ENCODE measurements at regions not wholly inside any gene's neighbourhood (a gene's known extent, or its start where the extent isn't known, plus 50 kb on each side); places are given as distances from the start of the nearest gene placed in this dataset.
A peak's percentile ranks its signal among the peaks of the same experiment; 100 is the strongest.
"Not testable (repeated sequence)": the region's sequence is repeated elsewhere in the genome, so short reads cannot be mapped to it uniquely, and the experiment has no call there.

DNA sequence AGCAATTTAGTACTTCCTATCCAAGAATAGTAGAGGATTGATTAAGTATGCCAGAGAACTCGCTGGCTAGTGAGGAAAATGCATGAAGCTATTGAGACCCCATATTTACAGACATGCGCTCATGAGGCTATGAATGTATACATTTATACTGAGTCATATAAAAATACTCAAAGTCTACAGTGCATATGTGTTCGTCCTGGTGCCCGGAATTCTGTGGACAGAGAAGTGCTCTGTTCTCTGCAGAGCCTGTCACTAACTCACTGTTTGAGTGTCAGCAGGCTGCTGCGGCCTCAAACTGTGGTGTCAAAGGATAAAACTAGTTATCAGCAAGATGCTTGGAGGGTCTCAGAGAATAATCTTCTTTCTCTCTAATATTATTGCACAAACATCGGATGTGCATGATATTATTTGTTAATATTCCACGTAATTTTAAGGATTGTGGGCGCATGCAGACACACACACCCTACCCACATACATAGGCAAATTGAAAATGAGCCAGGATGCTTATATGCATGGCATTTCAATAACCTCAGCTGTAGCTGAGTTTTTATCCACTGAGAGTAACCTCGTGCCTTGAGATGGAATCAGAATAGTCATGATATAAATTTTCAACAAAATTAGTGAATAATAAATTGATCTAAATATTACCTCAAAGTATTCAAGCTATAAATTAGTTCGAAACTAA is 50.0 kb upstream of the TSC22D2 start:
- no peak for DNase-seq

- no peak for DNase-seq
Measured at GRCh38 chr3:150357140-150357539, 51.0 kb upstream of the TSC22D2 start.

- DNase-seq: no peak
Measured at GRCh38 chr3:150355574-150355973, 52.5 kb upstream of the TSC22D2 start.

DNA sequence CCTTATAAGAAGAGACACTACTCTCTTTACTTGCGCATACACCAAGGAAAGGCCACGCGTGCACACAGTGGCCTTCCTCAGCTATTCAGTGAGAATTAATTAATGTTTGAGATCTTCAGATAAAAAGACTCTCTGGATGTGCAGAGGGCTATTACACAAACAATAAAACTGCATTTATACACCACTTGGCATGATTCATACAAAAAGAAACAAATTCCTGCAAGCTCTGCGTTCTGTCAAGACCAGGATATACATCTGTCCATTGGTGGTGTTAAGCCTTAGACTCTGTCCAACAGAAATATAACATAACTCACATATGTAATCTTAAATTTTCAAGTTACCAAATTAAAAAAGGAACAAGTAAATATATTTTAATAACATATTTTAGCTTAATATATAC is 55.2 kb upstream of the TSC22D2 start:
- DNase-seq: no peak

GRCh38 chr3:150351398-150351797 is 56.7 kb upstream of the TSC22D2 start:
- DNase-seq: no peak

DNA sequence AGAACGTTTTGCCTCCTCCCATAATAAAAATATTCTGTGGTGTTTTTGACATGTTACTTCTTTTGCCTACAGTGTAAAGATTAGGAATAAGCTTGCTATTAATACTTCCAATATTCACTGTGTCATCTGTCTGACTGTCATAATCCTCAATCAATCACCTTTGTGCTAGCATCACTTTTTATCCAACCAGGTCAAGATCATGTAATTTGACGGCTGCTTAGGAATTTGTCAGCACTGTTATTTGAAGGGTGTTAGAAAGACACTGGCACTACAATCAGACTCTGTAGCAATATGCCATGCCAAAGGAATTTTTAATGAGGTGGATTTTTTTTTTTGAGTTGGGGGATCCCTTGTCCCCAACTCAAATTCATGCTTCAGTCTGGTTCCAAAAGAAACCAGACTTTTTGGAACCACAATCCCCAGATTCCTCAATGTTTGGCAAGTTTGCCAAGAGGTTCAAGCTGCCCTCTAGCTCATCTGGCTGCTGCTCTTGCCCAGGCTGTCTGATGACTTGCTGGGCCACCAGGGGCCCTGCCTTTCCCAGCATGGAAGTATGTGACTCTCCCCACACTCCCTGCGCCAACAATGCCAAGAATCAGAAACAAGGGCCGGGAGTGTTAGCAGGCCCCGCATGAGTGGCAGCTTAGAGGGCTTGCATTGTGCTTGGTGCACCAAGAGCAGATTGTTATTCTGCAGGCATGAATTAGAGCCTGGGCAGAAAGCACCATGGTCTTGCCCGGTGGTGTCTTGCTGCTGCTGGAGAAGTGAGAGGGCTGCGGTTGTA is 58.6 kb upstream of the TSC22D2 start:
- DNase-seq: no peak

DNA sequence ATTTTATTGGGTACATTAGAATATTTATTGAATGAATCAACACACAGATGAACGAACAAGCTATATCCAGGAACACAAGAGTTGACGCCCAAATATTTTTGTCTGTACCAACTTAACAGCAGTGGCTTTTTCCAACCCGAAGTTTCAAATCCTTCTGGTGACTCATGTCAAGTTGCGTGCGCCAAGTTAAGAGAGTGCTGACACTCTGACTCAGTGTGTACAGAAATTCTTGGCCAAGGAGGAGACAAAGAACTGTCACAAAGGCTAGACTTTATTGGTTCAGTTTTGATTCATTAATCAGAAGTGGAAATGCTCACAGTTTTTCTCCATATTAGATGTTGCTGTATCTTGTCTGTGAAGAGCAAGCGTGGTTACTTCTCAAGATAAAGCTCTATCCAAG is 59.6 kb upstream of the TSC22D2 start:
- DNase-seq: peak; percentile 6

- no peak for DNase-seq
Measured at GRCh38 chr3:150346981-150347863, 60.9 kb upstream of the TSC22D2 start.

DNA sequence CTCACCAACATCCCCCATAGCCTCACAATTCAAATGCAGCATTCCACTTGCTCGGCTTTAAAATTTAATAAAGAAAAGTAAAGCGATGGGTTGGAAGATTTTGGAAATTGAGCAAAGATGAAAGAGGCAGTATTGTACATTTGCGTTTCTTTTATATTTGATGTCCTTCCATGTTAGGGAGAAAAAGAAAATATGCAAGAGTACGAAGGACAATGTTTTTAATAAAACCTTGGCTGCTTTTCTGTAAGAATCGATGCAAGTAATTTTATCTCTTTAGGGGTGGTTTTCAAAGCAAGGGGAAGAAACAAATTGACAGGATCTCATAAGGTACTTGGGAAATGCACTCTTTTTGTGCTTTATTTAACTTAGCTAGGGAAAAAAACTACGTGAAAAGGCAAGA is 61.8 kb upstream of the TSC22D2 start:
- no peak for DNase-seq

GRCh38 chr3:150345021-150345538 is 63.0 kb upstream of the TSC22D2 start:
- no peak for DNase-seq

GRCh38 chr3:150344079-150344759 is 63.9 kb upstream of the TSC22D2 start:
- no peak for DNase-seq

DNA sequence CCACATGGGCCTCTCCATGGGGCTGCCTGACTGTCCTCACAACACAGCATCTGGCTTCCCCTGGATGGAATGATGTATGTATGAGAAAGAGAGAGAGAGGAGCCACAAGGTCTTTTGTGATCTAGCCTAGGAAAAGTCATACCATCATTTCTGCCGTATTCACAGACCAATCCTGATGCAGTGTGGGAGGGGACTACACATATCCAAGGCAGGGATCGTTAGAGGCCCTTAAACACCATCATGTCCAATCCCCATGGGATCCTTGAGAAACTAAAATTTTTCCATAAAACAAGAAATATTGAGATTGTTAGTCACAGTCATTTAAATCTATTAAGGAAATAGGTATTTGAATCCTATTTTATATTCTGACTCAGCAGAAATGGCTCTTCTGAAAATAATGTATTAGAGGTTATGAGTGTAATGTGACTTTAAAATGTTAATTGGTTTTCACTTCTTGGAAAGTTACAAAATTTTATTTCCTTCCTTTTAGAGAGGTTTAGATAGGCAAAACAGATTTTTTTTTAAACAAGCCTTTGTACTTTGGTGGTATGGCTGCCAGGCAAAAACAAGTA is 65.1 kb upstream of the TSC22D2 start:
- no peak for DNase-seq

- no peak for DNase-seq
Measured at GRCh38 chr3:150341891-150342290, 66.2 kb upstream of the TSC22D2 start.

GRCh38 chr3:150336363-150336762 is 71.7 kb upstream of the TSC22D2 start:
- not testable (repeated sequence) for DNase-seq

DNA sequence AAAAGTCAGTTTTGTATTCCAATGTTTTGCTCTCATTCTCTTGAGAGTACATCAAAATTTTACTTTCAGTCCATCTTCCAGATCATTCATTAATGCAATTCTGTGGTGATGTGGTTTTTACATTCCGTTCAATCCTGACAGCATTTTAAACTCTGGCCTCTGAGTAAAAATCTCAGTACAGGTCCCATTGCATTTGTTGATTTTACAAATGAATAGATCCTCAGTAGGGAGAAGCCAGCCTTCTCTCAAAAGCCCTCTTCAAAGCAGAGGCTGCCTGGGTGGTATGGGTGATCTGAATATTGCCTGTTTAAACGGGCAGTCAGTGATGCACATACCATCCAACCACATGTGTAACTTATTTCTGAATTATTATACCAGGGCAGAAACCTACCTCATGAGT is 72.5 kb upstream of the TSC22D2 start:
- no peak for DNase-seq

GRCh38 chr3:150334974-150335373 is 73.1 kb upstream of the TSC22D2 start:
- DNase-seq: no peak

DNA sequence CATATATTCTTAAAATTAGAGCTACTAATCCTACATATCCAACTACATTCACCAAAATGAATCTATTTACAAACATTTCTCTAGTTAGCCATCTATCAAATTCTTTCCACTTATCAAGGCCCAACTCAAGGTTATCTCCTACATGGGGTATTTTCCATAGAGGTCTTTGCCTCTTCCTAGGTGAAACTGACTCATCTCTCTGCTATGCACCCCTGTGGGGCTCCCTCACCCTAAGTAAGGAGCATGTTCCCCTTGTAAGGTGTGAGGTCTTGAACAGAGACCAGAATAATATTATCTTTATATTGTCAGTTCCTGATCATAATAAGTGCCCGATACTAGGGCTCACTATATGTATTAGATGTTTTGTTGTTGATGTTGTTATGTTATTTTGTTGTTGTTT is 74.6 kb upstream of the TSC22D2 start:
- DNase-seq: no peak

- DNase-seq: no peak
Measured at GRCh38 chr3:150331978-150332568, 76.0 kb upstream of the TSC22D2 start.

DNA sequence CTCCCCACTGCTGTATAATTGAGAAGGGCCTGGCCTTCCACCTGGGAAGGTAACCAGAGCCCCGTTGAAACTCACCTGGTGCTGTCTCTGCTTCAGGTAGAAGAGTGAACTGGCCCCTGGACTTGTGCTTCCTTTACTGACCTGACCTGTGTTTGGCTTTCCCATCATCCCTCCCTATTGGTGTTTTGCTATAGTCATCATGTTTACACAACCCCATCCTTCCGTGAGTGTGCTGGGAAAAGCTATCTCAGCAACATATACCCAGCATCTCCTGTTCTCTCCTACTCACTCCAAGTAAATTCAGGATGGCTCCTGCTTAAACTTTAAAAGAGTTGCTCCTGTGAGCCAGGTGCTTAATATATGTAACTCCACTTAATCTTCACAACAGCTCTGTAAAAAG is 77.2 kb upstream of the TSC22D2 start:
- no peak for DNase-seq

DNA sequence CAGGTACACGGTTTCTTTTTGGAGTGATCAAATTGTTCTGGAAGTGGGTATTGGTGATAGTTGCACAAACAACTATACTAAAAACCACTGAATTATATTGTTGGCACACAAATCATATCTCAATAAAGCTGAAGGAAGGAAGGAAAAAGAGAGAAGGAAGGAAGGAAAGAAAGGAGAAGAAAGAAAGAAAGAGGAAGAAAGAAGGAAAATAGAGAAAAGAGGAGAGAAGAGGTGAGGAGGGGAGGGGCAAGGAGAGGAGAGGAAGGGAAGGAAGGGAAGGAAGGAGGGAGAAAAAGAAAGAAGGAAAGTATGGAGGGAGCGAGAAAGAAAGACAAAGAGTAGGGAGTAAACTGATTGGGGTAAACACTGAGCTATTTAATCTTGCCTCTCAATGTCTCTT is 77.9 kb upstream of the TSC22D2 start:
- no peak for DNase-seq

- peak; percentile 9 for DNase-seq
Measured at GRCh38 chr3:150329408-150329807, 78.7 kb upstream of the TSC22D2 start.

GRCh38 chr3:150328654-150329040 is 79.5 kb upstream of the TSC22D2 start:
- DNase-seq: no peak

Data from stimulated activated CD4-positive, alpha-beta T cell treated with anti-CD3 and anti-CD28 coated beads, Interleukin-15, amount 100 ng/mL, for 24 hours (primary cell).